Astrocyte (in vitro differentiated cells and primary cell): ENCODE measurements at regions not wholly inside any gene's neighbourhood (a gene's known extent, or its start where the extent isn't known, plus 50 kb on each side); places are given as distances from the start of the nearest gene placed in this dataset.

Experiments
- DNase-seq: peaks from one replicate; pipeline ENCODE4 v3.0.0-alpha.2; 2010; ENCODE audit warnings: low read depth
- FAIRE-seq: peaks from 2 replicates; lab custom pipeline; 2011; peaks lifted over from hg19 to GRCh38; lab: Jason Lieb, UNC
- H2AFZ ChIP-seq: 2 replicates; pipeline ENCODE4 v1.6.0; 2012; ENCODE audit warnings: low read depth, low read length, inconsistent platforms
- H3K27ac ChIP-seq: 2 replicates; pipeline ENCODE4 v1.5.1; 2011; ENCODE audit warnings: low read depth, low read length, inconsistent platforms
- H3K27me3 ChIP-seq: 2 replicates; pipeline ENCODE4 v1.6.0; 2011; ENCODE audit warnings: low read length, inconsistent platforms; ENCODE audit not compliant: insufficient read depth
- H3K36me3 ChIP-seq: 2 replicates; pipeline ENCODE4 v1.5.1; 2011; ENCODE audit warnings: low read length, inconsistent platforms; ENCODE audit not compliant: insufficient read depth
- H3K4me1 ChIP-seq: 2 replicates; pipeline ENCODE4 v1.5.1; 2011; ENCODE audit warnings: low read length, inconsistent platforms; ENCODE audit not compliant: insufficient read depth
- H3K4me2 ChIP-seq: 2 replicates; pipeline ENCODE4 v1.6.0; 2012; ENCODE audit warnings: low read length, inconsistent platforms
- H3K4me3 ChIP-seq: 2 replicates; pipeline ENCODE4 v1.5.1; 2011; ENCODE audit warnings: low read depth, mild to moderate bottlenecking, low read length, inconsistent platforms; ENCODE audit not compliant: insufficient read depth
- H3K79me2 ChIP-seq: 2 replicates; pipeline ENCODE4 v1.6.0; 2012; ENCODE audit warnings: mild to moderate bottlenecking, low read length, inconsistent platforms; ENCODE audit not compliant: insufficient read depth
- H3K9ac ChIP-seq: 2 replicates; pipeline ENCODE4 v1.6.0; 2012; ENCODE audit warnings: mild to moderate bottlenecking, low read length, inconsistent platforms
- H3K9me3 ChIP-seq: 2 replicates; pipeline ENCODE4 v1.5.1; 2012; ENCODE audit warnings: low read depth, mild to moderate bottlenecking, low read length, inconsistent platforms; ENCODE audit not compliant: insufficient read depth
- H4K20me1 ChIP-seq: 2 replicates; pipeline ENCODE4 v1.6.0; 2012; ENCODE audit warnings: low read length, inconsistent platforms; ENCODE audit not compliant: insufficient read depth
- H3K27ac Mint-ChIP-seq: one replicate; pipeline ENCODE4 v1.8.0; 2021; ENCODE audit warnings: mild to moderate bottlenecking, mixed read lengths; ENCODE audit not compliant: unreplicated experiment
- H3K27me3 Mint-ChIP-seq: one replicate; pipeline ENCODE4 v1.8.0; 2021; ENCODE audit warnings: low read depth, mixed read lengths; ENCODE audit not compliant: unreplicated experiment
- H3K36me3 Mint-ChIP-seq: one replicate; pipeline ENCODE4 v1.8.0; 2021; ENCODE audit warnings: low read depth, mixed read lengths; ENCODE audit not compliant: unreplicated experiment
- H3K4me1 Mint-ChIP-seq: one replicate; pipeline ENCODE4 v1.8.0; 2021; ENCODE audit warnings: low read depth, mixed read lengths; ENCODE audit not compliant: unreplicated experiment
- H3K4me3 Mint-ChIP-seq: one replicate; pipeline ENCODE4 v1.8.0; 2021; ENCODE audit warnings: mild to moderate bottlenecking, moderate library complexity, mixed read lengths; ENCODE audit not compliant: unreplicated experiment
- H3K9me3 Mint-ChIP-seq: one replicate; pipeline ENCODE4 v1.8.0; 2021; ENCODE audit warnings: mild to moderate bottlenecking, mixed read lengths; ENCODE audit not compliant: unreplicated experiment
- EZH2 ChIP-seq: IDR thresholded peaks from 2 replicates; pipeline ENCODE4 v1.6.1; 2012; ENCODE audit warnings: mild to moderate bottlenecking, low read length, inconsistent platforms; ENCODE audit not compliant: insufficient read depth
- TF ChIP-seq, protein P1 (sequence below): IDR thresholded peaks from 2 replicates; pipeline ENCODE4 v1.5.1; 2011; ENCODE audit warnings: low read depth, mild to moderate bottlenecking, inconsistent platforms, low read length, moderate library complexity; ENCODE audit not compliant: insufficient read depth

DNA sequence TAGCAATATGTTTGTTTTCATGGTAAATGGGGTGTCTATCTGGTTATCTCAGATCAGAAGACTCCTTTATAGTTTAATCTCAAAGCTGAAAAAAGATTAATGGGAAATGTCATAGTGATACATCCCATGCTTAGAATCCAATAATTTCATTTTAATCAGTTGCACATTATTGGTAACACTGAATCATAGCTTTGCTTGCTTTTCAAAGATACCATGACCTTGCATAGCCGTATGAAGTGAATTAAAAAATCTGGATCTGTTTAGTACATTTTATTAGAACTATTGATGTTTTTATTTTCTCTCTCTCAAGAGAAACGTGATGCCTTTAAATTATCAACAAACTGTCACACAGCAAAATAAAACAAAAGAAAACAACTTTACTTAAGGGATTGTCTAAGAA, 506.7 kb upstream of the SGO1 start:
- Mint-ChIP-seq H3K9me3 (peaks cover 6% of the 10 kb centered on the region), H3K27ac (no peak overlapping the region), H3K27me3 (no peaks in the 10 kb centered on the region), H3K4me3 (no peak overlapping the region), H3K36me3 (no peaks in the 10 kb centered on the region), H3K4me1 (no peaks in the 10 kb centered on the region)
- DNase-seq (no peak), FAIRE-seq (no peak)
- Histone ChIP-seq H3K4me3 (no peak overlapping the region), H3K79me2 (no peaks in the 10 kb centered on the region), H2AFZ (no peak overlapping the region), H3K36me3 (no peaks in the 10 kb centered on the region), H4K20me1 (no peaks in the 10 kb centered on the region), H3K27ac (no peak overlapping the region), H3K27me3 (no peaks in the 10 kb centered on the region), H3K9ac (no peak overlapping the region), H3K4me1 (no peaks in the 10 kb centered on the region), H3K4me2 (no peak overlapping the region), H3K9me3 (peaks cover under 1% of the 10 kb centered on the region)
- no peak for TF ChIP-seq EZH2
- TF ChIP-seq, protein P1, sequence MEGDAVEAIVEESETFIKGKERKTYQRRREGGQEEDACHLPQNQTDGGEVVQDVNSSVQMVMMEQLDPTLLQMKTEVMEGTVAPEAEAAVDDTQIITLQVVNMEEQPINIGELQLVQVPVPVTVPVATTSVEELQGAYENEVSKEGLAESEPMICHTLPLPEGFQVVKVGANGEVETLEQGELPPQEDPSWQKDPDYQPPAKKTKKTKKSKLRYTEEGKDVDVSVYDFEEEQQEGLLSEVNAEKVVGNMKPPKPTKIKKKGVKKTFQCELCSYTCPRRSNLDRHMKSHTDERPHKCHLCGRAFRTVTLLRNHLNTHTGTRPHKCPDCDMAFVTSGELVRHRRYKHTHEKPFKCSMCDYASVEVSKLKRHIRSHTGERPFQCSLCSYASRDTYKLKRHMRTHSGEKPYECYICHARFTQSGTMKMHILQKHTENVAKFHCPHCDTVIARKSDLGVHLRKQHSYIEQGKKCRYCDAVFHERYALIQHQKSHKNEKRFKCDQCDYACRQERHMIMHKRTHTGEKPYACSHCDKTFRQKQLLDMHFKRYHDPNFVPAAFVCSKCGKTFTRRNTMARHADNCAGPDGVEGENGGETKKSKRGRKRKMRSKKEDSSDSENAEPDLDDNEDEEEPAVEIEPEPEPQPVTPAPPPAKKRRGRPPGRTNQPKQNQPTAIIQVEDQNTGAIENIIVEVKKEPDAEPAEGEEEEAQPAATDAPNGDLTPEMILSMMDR, result no peak

DNA sequence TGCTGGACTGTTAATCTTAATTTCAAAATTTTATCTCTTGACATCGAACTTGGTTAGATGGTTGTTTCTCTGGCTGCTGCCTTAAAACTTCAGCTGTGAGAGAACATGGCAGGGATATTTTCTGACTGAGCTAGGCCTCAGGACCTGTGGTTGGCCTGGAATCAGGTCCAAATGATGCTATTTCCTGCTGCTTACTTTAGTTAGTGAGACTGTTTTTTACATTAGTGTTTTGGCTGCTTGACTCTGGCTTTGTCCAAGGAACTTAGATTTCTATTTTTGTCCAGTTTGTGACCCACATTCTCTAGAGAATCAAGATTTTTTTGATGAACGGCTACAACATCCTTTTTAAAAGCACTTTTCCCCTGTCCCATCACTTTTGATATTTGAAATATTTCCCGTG, 497.9 kb upstream of the SGO1 start:
- Mint-ChIP-seq H3K4me1 (peaks cover 28% of the 10 kb centered on the region), H3K27ac (peak overlapping the region; percentile 89), H3K27me3 (no peaks in the 10 kb centered on the region), H3K9me3 (peaks cover 16% of the 10 kb centered on the region), H3K36me3 (no peaks in the 10 kb centered on the region), H3K4me3 (no peak overlapping the region)
- Histone ChIP-seq H3K9me3 (peaks cover 6% of the 10 kb centered on the region), H3K9ac (peak overlapping the region; percentile 55), H3K36me3 (no peaks in the 10 kb centered on the region), H2AFZ (peak overlapping the region; percentile 26), H3K4me1 (peaks cover 28% of the 10 kb centered on the region), H4K20me1 (no peaks in the 10 kb centered on the region), H3K79me2 (no peaks in the 10 kb centered on the region), H3K27ac (peak overlapping the region; percentile 85), H3K4me2 (peak overlapping the region; percentile 16), H3K27me3 (no peaks in the 10 kb centered on the region), H3K4me3 (no peak overlapping the region)
- FAIRE-seq (peak; percentile 76), DNase-seq (peak; percentile 91)
- TF ChIP-seq EZH2, result no peak
- TF ChIP-seq, protein P1, result no peak

DNA sequence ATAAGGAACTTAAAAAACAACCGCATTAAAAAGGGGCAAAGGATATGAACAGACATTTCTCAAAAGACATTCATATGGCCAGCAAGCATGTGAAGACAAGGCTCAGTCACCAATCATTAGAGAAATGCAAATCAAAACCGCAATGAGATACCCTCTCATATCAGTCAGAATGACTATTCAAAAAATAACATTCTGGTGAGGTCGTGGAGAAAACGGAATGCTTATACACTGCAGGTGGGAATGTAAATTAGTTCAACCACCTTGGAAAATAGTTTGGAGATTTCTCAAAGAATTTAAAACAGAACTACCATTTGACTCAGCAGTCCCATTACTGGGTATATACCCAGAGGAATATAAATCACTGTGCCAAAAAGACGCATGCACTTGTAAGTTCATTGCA, 496.6 kb upstream of the SGO1 start:
- Histone ChIP-seq H3K36me3 (no peaks in the 10 kb centered on the region), H3K4me2 (peak overlapping the region; percentile 58), H3K4me3 (no peak overlapping the region), H2AFZ (no peak overlapping the region), H4K20me1 (no peaks in the 10 kb centered on the region), H3K27ac (peak overlapping the region; percentile 85), H3K9ac (peak overlapping the region; percentile 59), H3K9me3 (peaks cover 5% of the 10 kb centered on the region), H3K27me3 (no peaks in the 10 kb centered on the region), H3K4me1 (peaks cover 28% of the 10 kb centered on the region), H3K79me2 (no peaks in the 10 kb centered on the region)
- Mint-ChIP-seq H3K36me3 (no peaks in the 10 kb centered on the region), H3K9me3 (peaks cover 9% of the 10 kb centered on the region), H3K4me3 (no peak overlapping the region), H3K27ac (peak overlapping the region; percentile 67), H3K4me1 (peaks cover 28% of the 10 kb centered on the region), H3K27me3 (no peaks in the 10 kb centered on the region)
- DNase-seq (peak; percentile 90), FAIRE-seq (peak; percentile 67)
- TF ChIP-seq, protein P1, result no peak
- no peak for TF ChIP-seq EZH2
